SK-N-DZ (cell line): ENCODE measurements at regions not wholly inside any gene's neighbourhood (a gene's known extent, or its start where the extent isn't known, plus 50 kb on each side); places are given as distances from the start of the nearest gene placed in this dataset.
A peak's percentile ranks its signal among the peaks of the same experiment; 100 is the strongest.
"Not testable (repeated sequence)": the region's sequence is repeated elsewhere in the genome, so short reads cannot be mapped to it uniquely, and the experiment has no call there.

ENCODE experiments used
- DNase-seq: peaks from one replicate; pipeline ENCODE4 v3.0.0-alpha.2; 2015; ENCODE audit warnings: low spot score

DNA sequence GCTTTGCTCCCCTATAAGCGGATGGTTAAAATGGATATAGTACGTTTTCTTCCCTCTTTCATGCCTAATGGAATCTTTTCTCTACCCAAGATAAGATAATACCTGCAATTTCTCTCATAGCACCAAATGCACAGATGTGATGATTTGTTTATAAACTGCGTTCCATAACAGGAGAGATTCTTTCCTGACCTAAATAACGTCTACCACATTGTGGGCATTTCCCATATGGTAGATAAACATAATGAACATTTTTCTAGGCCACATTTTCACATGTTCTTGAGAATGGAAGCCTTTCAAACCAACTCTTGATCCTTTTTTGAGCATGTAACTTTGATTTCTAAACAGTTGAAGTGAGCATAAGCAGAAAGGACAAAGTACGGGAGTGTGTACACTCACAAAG lies 448.5 kb downstream of the CSNK1G3 start:
- DNase-seq = no peak

DNA sequence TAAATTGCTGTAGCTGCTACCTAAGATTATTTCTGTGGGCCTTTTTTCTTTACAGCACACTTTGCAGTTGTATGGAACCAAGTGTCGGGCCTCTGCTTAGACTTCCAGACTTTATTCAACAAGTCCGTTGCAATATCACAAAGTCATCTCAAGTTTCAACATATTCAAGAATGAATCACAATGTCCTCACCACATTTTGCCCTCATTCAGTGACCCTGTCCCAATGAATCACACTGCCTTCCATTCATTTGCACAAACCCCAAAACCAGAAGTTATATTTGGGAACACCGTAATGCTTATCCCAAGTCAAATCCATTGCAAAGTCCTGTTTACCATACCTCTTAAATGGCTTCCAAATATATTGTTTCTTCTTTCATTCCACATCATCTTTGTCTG lies 439.6 kb downstream of the CSNK1G3 start:
- DNase-seq = no peak

DNA sequence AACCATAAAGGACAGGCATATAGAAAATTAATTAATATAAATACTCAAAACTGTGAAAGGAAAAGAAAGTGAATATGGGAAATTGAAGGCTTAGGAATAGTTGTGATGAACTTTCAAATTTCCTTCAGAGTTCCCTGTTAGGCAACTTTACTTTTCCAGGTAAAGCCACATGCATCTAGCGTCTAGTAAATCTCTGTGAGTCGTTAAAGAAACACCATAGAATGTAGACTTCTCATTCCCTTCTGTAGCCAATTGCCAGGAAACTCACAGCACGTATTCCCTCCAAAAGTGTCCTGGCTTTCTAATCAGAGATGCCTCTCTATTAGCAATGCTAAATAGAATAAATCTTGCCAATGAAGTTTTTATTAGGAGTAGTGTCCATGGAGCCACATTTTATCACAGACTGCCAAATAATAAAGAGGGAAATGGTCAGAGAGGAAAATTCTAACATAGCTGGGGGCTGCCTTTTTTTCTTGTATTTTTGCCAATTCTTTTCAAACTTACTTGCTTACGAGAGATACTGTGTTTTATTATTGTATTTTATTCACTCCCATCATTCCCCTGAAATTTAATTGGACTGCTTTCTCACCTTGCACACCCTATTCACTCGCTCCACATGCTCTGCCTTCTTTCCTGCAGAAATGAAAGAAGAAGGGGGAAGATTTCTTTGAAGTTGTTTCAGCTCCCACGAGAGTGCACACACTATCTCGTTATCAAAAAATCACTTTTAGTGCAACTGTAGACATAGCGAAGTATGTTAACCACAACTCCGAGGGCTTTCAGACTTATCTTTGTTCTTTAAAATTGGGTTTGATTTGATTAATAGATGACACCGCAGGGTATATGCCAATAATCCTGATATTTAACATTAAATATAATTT lies 439.0 kb downstream of the CSNK1G3 start:
- DNase-seq = no peak

DNA sequence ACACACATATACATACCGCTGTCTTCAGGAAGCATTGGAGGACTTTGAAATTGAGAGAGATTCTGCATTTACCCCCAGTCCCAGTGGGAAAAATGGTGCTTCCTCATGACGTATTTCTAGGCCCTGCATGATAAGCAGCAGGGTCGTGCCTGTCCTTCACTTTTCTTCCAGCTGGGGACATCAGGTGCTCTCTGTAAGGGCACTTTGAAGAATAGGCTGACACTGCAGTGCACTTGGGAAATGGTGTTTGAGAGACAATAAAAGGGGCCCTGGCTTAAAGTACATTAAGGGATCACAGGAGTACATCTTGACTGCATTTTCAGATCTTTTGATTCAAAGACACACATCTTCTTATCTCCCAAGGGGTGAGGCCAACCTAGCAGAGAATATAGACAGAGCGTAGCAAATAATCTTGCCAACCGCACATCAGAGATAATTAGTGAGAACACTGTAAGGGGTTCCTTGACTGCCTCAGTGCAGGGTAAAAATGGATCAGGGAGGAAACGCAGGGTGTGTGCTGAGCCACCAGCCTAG lies 437.9 kb downstream of the CSNK1G3 start:
- no peak for DNase-seq

DNA sequence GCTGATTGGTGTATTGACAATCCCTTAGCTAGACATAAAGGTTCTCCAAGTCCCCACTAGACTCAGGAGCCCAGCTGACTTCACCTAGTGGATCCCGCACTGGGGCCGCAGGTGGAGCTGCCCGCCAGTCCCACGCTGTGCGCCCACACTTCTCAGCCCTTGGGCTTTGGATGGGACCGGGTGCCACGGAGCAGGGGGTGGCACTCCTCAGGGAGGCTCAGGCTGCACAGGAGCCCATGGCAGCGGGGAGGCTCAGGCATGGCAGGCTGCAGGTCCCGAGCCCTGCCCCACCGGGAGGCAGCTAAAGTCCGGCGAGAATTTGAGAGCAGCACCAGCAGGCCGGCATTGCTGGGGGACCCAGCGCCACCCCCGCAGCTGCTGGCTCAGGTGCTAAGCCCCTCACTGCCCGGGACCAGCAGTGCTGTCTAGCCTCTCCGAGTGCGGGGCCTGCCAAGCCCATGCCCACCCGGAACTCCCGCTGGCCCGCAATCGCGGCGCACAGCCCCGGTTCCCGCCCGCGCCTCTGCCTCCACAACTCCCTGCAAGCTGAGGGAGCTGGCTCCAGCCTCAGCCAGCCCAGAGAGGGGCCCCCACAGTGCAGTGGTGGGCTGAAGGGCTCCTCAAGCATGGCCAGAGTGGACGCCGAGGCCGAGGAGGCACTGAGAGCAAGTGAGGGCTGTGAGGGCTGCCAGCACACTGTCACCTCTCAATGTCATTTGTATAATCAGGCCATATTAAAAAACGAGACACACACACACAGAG lies 437.2 kb downstream of the CSNK1G3 start:
- no peak for DNase-seq

DNA sequence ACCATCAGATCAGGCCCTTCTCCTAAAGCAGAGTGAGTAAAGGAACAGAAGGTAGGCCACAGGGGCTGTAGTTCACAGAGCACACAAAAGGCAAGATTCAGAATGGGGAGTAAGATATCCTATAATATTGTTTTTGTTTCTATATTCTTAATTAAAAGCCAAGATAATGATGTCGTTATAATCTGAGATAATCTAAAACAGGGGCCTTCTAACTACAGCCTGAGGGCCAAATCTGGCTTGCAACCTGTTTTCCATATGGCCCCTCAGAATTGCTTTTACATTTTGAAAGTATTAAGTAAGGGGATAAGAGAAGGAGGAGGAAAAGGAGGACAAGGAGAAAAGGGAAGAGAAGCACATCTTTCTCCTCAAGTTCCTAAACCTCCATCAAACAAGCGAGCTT lies 435.8 kb downstream of the CSNK1G3 start:
- DNase-seq = no peak

DNA sequence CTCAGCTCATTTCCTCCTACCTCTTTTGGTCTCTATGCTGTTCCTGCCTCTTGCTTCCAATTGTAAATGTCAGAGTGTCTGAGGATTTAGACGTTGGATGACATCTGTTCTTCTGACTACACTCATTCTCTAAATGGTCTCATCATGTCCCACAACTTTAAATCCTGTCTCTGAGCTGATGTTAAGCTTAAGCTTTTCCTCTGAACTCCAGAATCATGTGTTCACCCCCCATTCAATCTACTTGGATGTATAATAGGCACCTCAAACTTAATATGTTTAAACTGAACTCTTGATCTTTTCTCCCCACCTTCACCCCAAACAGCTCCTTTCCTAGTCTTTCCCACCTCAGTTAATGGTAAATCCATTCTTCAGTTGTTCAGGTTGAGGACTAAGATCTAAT lies 433.6 kb downstream of the CSNK1G3 start:
- DNase-seq = no peak

DNA sequence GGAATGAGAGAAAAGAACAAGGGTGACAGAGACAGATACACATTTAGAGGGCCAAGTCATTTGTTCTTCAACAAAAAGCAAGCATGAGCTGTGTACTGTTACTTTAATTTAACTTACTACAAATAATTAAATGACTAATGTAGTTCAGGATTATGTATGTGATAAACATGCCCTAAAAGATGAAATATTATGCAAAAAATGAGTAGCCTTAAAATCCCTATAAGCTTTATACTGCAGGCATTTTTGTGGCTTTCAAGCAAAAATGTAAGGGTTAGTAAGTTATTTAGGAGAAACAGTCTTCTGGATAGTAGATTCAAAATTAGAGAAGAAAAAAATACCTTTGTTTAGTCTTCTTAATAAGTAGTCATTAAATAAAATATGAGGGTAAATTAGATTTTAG lies 431.2 kb downstream of the CSNK1G3 start:
- no peak for DNase-seq

DNA sequence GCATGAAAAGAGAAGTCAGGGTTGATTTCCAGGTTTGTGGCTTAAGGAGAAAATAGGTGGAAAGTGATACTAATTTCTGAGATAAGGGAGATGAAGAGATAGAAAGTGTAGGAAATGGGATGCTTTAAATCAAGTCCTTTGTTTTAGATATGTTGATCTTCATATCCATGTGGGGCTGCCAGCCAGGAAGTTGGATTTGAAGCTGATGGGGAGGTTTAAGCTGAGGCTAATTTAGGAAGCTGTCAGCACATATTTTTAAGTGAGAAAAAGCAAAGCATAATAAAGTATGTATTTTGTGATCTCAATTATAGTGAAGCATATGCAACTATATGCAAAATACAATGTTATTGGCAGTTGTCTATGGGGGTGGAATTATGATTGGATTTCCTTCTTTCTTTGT lies 428.4 kb downstream of the CSNK1G3 start:
- DNase-seq = no peak

DNA sequence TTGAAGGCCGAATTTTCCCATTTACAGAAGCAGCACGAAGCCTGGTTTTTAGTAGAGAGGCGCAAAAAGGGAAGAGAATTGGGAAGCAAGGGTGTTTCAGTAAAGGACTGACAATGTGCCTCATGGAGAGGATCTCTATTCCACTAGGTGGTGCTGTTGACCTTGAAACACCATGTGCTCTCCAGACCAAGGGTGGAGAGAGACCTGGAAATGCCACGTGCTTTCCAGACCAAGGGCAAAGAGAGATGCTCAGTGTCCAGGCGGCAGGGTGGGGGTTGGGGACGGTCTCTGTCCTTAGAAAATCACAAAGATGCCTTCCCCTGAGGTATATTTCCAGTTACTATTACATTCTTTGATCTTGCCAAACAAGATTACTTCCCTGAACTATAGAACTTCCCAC lies 425.3 kb downstream of the CSNK1G3 start:
- peak; percentile 57 for DNase-seq

DNA sequence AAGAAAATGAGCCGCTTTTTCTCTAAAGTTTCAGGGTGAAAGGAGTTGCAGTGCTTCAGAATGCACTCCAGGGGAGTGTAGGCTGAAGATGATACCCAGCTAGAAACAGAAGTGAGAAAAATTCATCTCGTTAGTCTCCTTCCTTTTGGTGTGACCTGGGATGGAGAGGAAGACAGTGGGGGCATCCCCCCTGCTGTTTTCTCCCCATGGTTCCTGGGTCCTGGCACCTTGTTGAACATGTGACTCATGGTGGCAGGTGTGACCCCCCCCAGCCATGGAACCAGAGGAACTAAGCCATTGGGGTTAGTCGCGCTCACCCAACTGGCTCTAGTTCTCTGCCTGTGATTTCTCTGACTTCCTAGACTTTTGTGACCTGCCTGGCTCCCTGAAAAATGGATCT lies 424.6 kb downstream of the CSNK1G3 start:
- DNase-seq = no peak

DNA sequence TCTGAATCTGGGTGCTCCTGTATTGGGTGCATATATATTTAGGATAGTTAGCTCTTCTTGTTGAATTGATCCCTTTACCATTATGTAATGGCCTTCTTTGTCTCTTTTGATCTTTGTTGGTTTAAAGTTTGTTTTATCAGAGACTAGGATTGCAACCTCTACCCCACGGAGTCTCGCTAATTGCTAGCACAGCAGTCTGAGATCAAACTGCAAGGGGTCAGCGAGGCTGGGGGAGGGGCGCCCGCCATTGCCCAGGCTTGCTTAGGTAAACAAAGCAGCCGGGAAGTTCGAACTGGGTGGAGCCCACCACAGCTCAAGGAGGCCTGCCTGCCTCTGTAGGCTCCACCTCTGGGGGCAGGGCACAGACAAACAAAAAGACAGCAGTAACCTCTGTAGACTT lies 421.8 kb downstream of the CSNK1G3 start:
- not testable (repeated sequence) for DNase-seq

DNA sequence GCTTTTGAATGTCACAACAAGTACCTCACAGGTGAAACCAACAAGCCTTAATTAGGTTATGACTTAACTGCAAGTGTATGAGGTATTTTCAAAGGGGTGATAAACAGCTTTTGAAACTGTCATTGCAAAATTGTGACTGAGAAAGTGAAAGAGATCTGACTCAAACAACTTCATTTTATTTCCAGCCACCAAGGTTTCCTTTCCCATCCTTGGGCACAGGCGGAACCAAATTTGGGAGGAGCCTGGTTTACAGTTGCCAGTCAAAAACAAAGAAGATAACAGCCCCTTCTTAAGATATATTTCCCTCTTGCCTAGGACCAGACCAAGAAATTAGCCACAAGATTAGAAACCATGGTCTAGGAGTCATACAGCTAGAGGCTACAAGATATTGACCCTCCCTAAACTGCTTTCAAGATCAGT lies 417.1 kb downstream of the CSNK1G3 start:
- DNase-seq = no peak

DNA sequence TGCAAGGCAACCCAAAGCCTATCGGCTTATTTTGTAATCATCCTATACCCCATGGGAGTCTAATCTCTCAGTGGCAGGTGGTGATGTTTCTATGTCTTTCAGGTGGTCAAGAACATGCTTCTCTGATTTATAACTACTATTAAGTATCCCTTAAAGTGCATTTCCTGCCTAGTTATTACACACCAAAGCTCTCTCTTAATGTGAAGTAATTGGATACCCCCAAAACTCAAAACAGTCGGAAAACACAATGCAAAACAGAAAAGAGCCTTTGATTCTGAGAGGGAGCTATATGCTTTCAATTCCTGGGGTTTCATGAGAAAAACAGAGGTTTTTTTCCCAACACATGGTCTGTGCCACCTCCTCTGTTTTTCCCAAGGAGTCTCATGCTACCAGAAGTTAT lies 416.4 kb downstream of the CSNK1G3 start:
- DNase-seq = no peak

DNA sequence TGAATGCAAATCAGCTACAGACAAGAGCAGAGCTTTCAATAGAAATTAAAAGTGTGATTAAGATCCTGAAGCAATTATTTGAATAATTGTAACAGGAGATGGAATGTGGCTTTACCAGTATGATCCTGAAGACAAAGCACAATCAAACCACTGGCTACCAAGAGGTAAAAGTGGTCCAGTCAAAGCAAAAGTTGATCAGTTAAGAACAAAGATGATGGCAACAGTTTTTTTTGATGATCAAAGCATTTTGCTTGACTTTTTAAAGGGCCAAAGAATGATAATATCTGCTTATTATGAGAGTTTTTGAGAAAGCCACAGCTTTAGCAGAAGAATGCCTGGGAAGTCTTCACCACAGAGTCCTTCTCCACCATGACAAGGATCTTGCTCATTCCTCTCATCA lies 409.2 kb downstream of the CSNK1G3 start:
- DNase-seq = no peak

DNA sequence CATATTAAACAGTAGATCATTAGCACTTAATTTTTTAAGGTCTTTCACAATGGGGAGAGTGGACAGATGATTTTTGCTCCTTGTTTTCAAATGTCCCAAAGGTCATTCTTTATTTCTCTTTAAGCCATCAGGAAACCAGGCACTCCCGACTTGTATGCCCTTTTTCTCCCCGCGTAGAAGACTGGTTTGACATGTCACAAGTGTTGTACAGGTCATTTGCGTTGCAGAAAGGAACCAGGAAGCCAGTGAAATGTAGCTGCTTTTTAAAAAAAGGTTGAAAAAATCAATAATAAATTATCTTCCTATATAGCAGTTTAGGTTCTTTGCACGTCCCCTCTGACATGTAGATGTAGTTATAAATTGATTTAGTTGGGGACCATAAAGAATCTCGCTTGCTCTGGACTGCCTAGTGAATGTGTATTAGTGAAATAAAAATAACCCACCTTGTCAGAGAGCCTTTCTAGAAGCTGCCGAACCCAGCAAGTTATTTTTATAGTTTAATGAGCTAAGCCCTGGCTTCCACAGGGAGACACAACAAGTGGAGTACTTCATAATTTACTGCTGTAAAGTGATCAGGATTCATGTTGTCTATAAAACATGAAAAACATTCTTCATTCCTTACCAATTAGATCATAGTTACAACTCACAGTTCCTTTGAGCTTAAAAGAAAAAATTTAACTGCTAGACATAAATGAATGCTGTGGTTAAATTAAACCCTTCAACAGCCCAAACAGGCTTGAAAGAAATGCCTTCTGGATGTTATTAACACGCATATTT lies 404.6 kb downstream of the CSNK1G3 start:
- no peak for DNase-seq

DNA sequence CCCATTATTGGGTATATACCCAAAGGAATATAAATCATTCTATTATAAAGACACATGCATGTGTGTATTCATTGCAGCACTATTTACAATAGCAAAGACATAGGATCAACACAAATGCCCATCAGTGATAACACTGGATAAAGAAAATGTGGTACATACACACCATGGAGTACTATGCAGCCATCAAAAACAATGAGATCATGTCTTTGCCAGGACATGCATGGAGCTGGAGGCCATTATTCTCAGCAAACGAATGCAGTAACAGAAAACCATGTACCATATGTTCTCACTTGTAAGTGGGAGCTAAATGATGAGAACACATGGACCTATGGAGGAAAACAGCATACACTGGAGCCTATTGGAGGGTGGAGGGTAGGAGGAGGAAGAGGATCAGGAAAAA lies 402.4 kb downstream of the CSNK1G3 start:
- DNase-seq = no peak

DNA sequence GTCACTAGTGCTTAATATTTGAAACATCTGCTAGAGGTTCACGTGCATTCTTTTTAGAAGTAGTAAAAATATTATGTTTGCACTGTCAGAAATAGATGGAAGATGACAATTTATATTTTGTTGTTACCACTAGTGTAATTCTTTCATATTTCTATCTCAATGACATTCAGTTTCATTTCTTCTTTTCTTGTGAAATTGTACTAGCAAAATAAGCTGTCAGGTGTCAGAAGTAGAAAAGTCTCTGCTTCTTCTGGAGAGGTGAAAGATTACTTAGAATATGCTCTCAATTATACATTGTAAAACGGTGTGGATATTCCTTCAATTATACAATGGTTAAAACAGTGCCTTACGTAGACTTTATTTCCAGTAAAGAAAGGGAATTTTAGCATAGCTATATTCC lies 395.4 kb downstream of the CSNK1G3 start:
- DNase-seq = no peak

DNA sequence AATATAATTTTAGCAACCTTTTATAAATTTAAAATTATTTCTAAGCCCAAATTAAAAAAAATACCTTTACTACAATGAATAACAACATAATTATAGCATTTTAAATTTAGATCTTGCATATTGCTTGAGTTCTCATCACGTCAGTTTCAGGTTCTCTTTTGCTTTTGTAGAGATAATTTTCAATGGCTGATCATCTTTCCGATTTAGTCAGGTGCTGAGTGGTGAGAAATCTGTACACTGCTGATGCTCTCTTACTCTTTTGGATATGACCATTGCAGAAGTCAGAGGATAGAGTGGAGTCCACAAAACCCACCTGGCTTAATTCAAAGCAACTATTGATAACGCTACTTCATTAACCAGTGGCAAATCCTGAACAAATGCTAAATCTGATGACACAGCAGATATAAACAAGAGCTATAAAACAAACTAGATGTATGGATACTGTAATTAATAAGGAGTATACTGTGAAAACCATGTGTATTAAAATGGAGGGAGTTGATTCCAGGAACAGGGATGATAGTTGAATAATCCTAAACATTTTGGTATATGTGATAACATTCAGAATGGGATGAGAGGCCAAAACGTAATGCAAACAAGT lies 394.8 kb downstream of the CSNK1G3 start:
- no peak for DNase-seq

DNA sequence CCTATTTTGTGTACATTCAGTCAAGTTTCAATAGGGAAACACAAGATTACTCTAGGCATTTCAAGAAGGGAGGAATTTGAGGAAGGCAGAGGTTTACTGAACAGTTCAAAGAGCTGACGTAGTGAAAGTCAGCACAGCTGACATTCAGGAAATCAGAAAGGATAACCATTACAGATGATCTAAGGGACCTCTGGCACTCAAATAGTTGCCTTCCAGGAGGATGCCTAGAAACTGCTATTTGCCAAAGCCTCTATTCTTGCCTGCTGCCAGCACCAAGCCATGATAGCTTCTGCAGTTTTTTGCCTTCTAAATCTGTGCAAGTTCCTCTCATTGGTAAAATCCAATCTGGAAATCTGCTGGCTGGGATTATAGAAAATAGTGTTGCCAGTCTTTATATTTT lies 373.1 kb downstream of the CSNK1G3 start:
- no peak for DNase-seq

DNA sequence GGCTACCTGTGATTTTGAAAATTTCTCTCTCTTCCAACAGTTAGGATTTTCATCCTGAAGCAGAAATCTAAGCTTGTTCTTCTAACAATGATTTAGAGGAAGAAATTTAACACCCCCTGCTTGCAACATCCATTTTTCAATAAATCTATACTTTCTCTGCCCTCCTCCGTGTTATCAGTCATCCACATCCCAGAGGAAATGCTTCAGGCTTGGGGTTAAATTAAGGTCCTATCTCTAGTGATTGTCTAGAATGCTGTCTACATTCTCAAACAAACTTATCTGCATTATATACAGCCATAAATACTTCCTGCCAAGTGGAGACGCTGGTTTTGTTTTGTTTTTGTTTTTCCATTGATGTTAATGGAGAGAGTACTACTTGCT lies 371.0 kb downstream of the CSNK1G3 start:
- no peak for DNase-seq
